22Rv1 (cell line): ENCODE measurements at regions not wholly inside any gene's neighbourhood (a gene's known extent, or its start where the extent isn't known, plus 50 kb on each side); places are given as distances from the start of the nearest gene placed in this dataset.

Experiments
- CTCF ChIP-seq: fragments of 450-650 bp; IDR thresholded peaks from 2 replicates; pipeline ENCODE4 v1.5.1; 2017; ENCODE audit warnings: mild to moderate bottlenecking
- ZFX ChIP-seq: fragments of 450-650 bp; IDR thresholded peaks from 2 replicates; pipeline ENCODE4 v1.6.1; 2017; ENCODE audit warnings: antibody characterized with exemption, borderline replicate concordance

- TF ChIP-seq CTCF (no peak), ZFX (no peak)
Measured at GRCh38 chr21:35587841-35588380, 472.4 kb downstream of the SETD4 start.
